ENCODE measurements at regions not wholly inside any gene's neighbourhood (a gene's known extent, or its start where the extent isn't known, plus 50 kb on each side); places are given as distances from the start of the nearest gene placed in this dataset.

GRCh38 chr4:29128810-29129209 is 1591.4 kb upstream of the PCDH7 start:
- Histone ChIP-seq H3K4me3 (ENCODE audit: insufficient read depth, low read depth, low read length) (no peak overlapping the region), H3K36me3 (ENCODE audit: control insufficient read depth, insufficient read depth, low read length) (no peaks in the 10 kb centered on the region), H3K4me1 (ENCODE audit: control insufficient read depth, insufficient read depth, low read length) (no peaks in the 10 kb centered on the region), H3K9me3 (ENCODE audit: control insufficient read depth, low read length) (no peaks in the 10 kb centered on the region), H3K27ac (ENCODE audit: insufficient read depth, low read depth, low read length, poor library complexity, severe bottlenecking) (no peak overlapping the region), H3K27me3 (ENCODE audit: control insufficient read depth, insufficient read depth, low read length, poor library complexity, severe bottlenecking) (no peaks in the 10 kb centered on the region)
- WGBS, 2 experiments = 86 to 100% methylated on average over 1 of the region's 1 CpG

- Histone ChIP-seq H3K36me3 (ENCODE audit: control insufficient read depth, insufficient read depth, low read length) (no peaks in the 10 kb centered on the region), H3K27me3 (ENCODE audit: control insufficient read depth, insufficient read depth, low read length, poor library complexity, severe bottlenecking) (no peaks in the 10 kb centered on the region), H3K4me1 (ENCODE audit: control insufficient read depth, insufficient read depth, low read length) (no peaks in the 10 kb centered on the region), H3K9me3 (ENCODE audit: control insufficient read depth, low read length) (no peaks in the 10 kb centered on the region), H3K27ac (ENCODE audit: insufficient read depth, low read depth, low read length, poor library complexity, severe bottlenecking) (no peak overlapping the region), H3K4me3 (ENCODE audit: insufficient read depth, low read depth, low read length) (no peak overlapping the region)
- 87 to 90% methylated on average over 1 to 2 of the region's 2 CpGs for WGBS, 2 experiments
Observed at GRCh38 chr4:29131304-29131703, 1588.9 kb upstream of the PCDH7 start.

GRCh38 chr4:29142708-29143107 is 1577.5 kb upstream of the PCDH7 start:
- Histone ChIP-seq H3K27ac (ENCODE audit: insufficient read depth, low read depth, low read length, poor library complexity, severe bottlenecking) (no peak overlapping the region), H3K9me3 (ENCODE audit: control insufficient read depth, low read length) (no peaks in the 10 kb centered on the region), H3K27me3 (ENCODE audit: control insufficient read depth, insufficient read depth, low read length, poor library complexity, severe bottlenecking) (no peaks in the 10 kb centered on the region), H3K36me3 (ENCODE audit: control insufficient read depth, insufficient read depth, low read length) (no peaks in the 10 kb centered on the region), H3K4me3 (ENCODE audit: insufficient read depth, low read depth, low read length) (no peak overlapping the region), H3K4me1 (ENCODE audit: control insufficient read depth, insufficient read depth, low read length) (no peaks in the 10 kb centered on the region)
- 91% methylated on average over 2 of the region's 2 CpGs for WGBS, 2 experiments

GRCh38 chr4:29151584-29151983 is 1568.6 kb upstream of the PCDH7 start:
- H3K4me3 ChIP-seq (ENCODE audit: insufficient read depth, low read depth, low read length) = no peak overlapping the region
- H3K27ac ChIP-seq (ENCODE audit: insufficient read depth, low read depth, low read length, poor library complexity, severe bottlenecking) = no peak overlapping the region
- H3K36me3 ChIP-seq (ENCODE audit: control insufficient read depth, insufficient read depth, low read length) = no peaks in the 10 kb centered on the region
- H3K4me1 ChIP-seq (ENCODE audit: control insufficient read depth, insufficient read depth, low read length) = no peaks in the 10 kb centered on the region
- H3K9me3 ChIP-seq (ENCODE audit: control insufficient read depth, low read length) = no peaks in the 10 kb centered on the region
- H3K27me3 ChIP-seq (ENCODE audit: control insufficient read depth, insufficient read depth, low read length, poor library complexity, severe bottlenecking) = no peaks in the 10 kb centered on the region
- 63 to 88% methylated on average over 2 of the region's 2 CpGs for WGBS, 2 experiments

- H3K36me3 ChIP-seq (ENCODE audit: control insufficient read depth, insufficient read depth, low read length) = no peaks in the 10 kb centered on the region
- H3K4me1 ChIP-seq (ENCODE audit: control insufficient read depth, insufficient read depth, low read length) = no peaks in the 10 kb centered on the region
- WGBS, 2 experiments = 82 to 89% methylated on average over 3 of the region's 3 CpGs
- no peak overlapping the region for H3K4me3 ChIP-seq (ENCODE audit: insufficient read depth, low read depth, low read length)
- no peak overlapping the region for H3K27ac ChIP-seq (ENCODE audit: insufficient read depth, low read depth, low read length, poor library complexity, severe bottlenecking)
- no peaks in the 10 kb centered on the region for H3K9me3 ChIP-seq (ENCODE audit: control insufficient read depth, low read length)
- H3K27me3 ChIP-seq (ENCODE audit: control insufficient read depth, insufficient read depth, low read length, poor library complexity, severe bottlenecking) = no peaks in the 10 kb centered on the region
Observed at GRCh38 chr4:29153642-29154041, 1566.5 kb upstream of the PCDH7 start.

GRCh38 chr4:29175291-29175690 is 1544.9 kb upstream of the PCDH7 start:
- Histone ChIP-seq H3K9me3 (ENCODE audit: control insufficient read depth, low read length) (no peaks in the 10 kb centered on the region), H3K36me3 (ENCODE audit: control insufficient read depth, insufficient read depth, low read length) (no peaks in the 10 kb centered on the region), H3K4me1 (ENCODE audit: control insufficient read depth, insufficient read depth, low read length) (no peaks in the 10 kb centered on the region), H3K27me3 (ENCODE audit: control insufficient read depth, insufficient read depth, low read length, poor library complexity, severe bottlenecking) (no peaks in the 10 kb centered on the region), H3K27ac (ENCODE audit: insufficient read depth, low read depth, low read length, poor library complexity, severe bottlenecking) (no peak overlapping the region), H3K4me3 (ENCODE audit: insufficient read depth, low read depth, low read length) (no peak overlapping the region)
- WGBS, 2 experiments = 90 to 100% methylated on average over 1 of the region's 1 CpG

- no peaks in the 10 kb centered on the region for H3K9me3 ChIP-seq (ENCODE audit: control insufficient read depth, low read length)
- no peaks in the 10 kb centered on the region for H3K27me3 ChIP-seq (ENCODE audit: control insufficient read depth, insufficient read depth, low read length, poor library complexity, severe bottlenecking)
- H3K4me1 ChIP-seq (ENCODE audit: control insufficient read depth, insufficient read depth, low read length) = no peaks in the 10 kb centered on the region
- no peaks in the 10 kb centered on the region for H3K36me3 ChIP-seq (ENCODE audit: control insufficient read depth, insufficient read depth, low read length)
- H3K4me3 ChIP-seq (ENCODE audit: insufficient read depth, low read depth, low read length) = no peak overlapping the region
- H3K27ac ChIP-seq (ENCODE audit: insufficient read depth, low read depth, low read length, poor library complexity, severe bottlenecking) = no peak overlapping the region
- WGBS, 2 experiments = no CpG with 5 or more reads among the region's 2 CpGs
Observed at GRCh38 chr4:29199025-29199424, 1521.1 kb upstream of the PCDH7 start.

GRCh38 chr4:29199485-29199884 is 1520.7 kb upstream of the PCDH7 start:
- H3K27me3 ChIP-seq (ENCODE audit: control insufficient read depth, insufficient read depth, low read length, poor library complexity, severe bottlenecking) = no peaks in the 10 kb centered on the region
- no peak overlapping the region for H3K4me3 ChIP-seq (ENCODE audit: insufficient read depth, low read depth, low read length)
- H3K36me3 ChIP-seq (ENCODE audit: control insufficient read depth, insufficient read depth, low read length) = no peaks in the 10 kb centered on the region
- no peak overlapping the region for H3K27ac ChIP-seq (ENCODE audit: insufficient read depth, low read depth, low read length, poor library complexity, severe bottlenecking)
- no peaks in the 10 kb centered on the region for H3K9me3 ChIP-seq (ENCODE audit: control insufficient read depth, low read length)
- H3K4me1 ChIP-seq (ENCODE audit: control insufficient read depth, insufficient read depth, low read length) = no peaks in the 10 kb centered on the region
- 95 to 100% methylated on average over 2 to 3 of the region's 4 CpGs for WGBS, 2 experiments

GRCh38 chr4:29213020-29213419 is 1507.1 kb upstream of the PCDH7 start:
- Histone ChIP-seq H3K4me3 (ENCODE audit: insufficient read depth, low read depth, low read length) (no peak overlapping the region), H3K27me3 (ENCODE audit: control insufficient read depth, insufficient read depth, low read length, poor library complexity, severe bottlenecking) (no peaks in the 10 kb centered on the region), H3K36me3 (ENCODE audit: control insufficient read depth, insufficient read depth, low read length) (no peaks in the 10 kb centered on the region), H3K9me3 (ENCODE audit: control insufficient read depth, low read length) (no peaks in the 10 kb centered on the region), H3K4me1 (ENCODE audit: control insufficient read depth, insufficient read depth, low read length) (no peaks in the 10 kb centered on the region), H3K27ac (ENCODE audit: insufficient read depth, low read depth, low read length, poor library complexity, severe bottlenecking) (no peak overlapping the region)
- 67 to 86% methylated on average over 1 of the region's 1 CpG for WGBS, 2 experiments

GRCh38 chr4:29220761-29221160 is 1499.4 kb upstream of the PCDH7 start:
- Histone ChIP-seq H3K36me3 (ENCODE audit: control insufficient read depth, insufficient read depth, low read length) (no peaks in the 10 kb centered on the region), H3K9me3 (ENCODE audit: control insufficient read depth, low read length) (no peaks in the 10 kb centered on the region), H3K4me3 (ENCODE audit: insufficient read depth, low read depth, low read length) (no peak overlapping the region), H3K27me3 (ENCODE audit: control insufficient read depth, insufficient read depth, low read length, poor library complexity, severe bottlenecking) (no peaks in the 10 kb centered on the region), H3K27ac (ENCODE audit: insufficient read depth, low read depth, low read length, poor library complexity, severe bottlenecking) (no peak overlapping the region), H3K4me1 (ENCODE audit: control insufficient read depth, insufficient read depth, low read length) (no peaks in the 10 kb centered on the region)
- 94 to 100% methylated on average over 1 of the region's 1 CpG for WGBS, 2 experiments

GRCh38 chr4:29224911-29225310 is 1495.3 kb upstream of the PCDH7 start:
- Histone ChIP-seq H3K27ac (ENCODE audit: insufficient read depth, low read depth, low read length, poor library complexity, severe bottlenecking) (no peak overlapping the region), H3K36me3 (ENCODE audit: control insufficient read depth, insufficient read depth, low read length) (no peaks in the 10 kb centered on the region), H3K4me1 (ENCODE audit: control insufficient read depth, insufficient read depth, low read length) (no peaks in the 10 kb centered on the region), H3K4me3 (ENCODE audit: insufficient read depth, low read depth, low read length) (no peak overlapping the region), H3K9me3 (ENCODE audit: control insufficient read depth, low read length) (no peaks in the 10 kb centered on the region), H3K27me3 (ENCODE audit: control insufficient read depth, insufficient read depth, low read length, poor library complexity, severe bottlenecking) (no peaks in the 10 kb centered on the region)
- 91% methylated on average over 2 of the region's 2 CpGs; no CpG with 5 or more reads in 1 of the 2 experiments for WGBS, 2 experiments

All from ectodermal cell (in vitro differentiated cells).